Heart left ventricle (tissue), 13 donors: ENCODE measurements at regions not wholly inside any gene's neighbourhood (a gene's known extent, or its start where the extent isn't known, plus 50 kb on each side); places are given as distances from the start of the nearest gene placed in this dataset.

ENCODE experiments used
- POLR2A ChIP-seq, 2 donors: fragments of 450-650 bp; IDR thresholded peaks; one replicate each; pipeline ENCODE4 v1.6.1; 2017; ENCODE audit warnings: antibody characterized with exemption in 2 of 2, mild to moderate bottlenecking in 2 of 2, moderate library complexity in 2 of 2
- TF ChIP-seq, protein P1 (sequence below), 12 donors: fragments of 200-600 bp; sonication (generic) in 4 of 12; IDR thresholded peaks; one replicate each; pipeline versions ENCODE4 v1.5.0 to v1.8.0; 2018 to 2022; ENCODE audit warnings: antibody characterized with exemption in 12 of 12, mild to moderate bottlenecking in 5 of 12
- donor health status: ischemic (EF 13 %, LVEDD 7.1; RV severe dilation, severe dysfunction).
- donor health status: DM: no; HTN: yes; CAD: no.
- donor health status: DM: no; HTN: no; CAD: no.
- donor health status: ischemic (EF 25% LVEDD 6.9; RV normal size, moderate dysfunction).
- donor health status: ischemic (EF 25% LVEDD 5.7; RV mildly dilated, moderate dysfunction).
- donor health status: ischemic (EF 35%, LVEDD 5.7; RV mildly dilated, moderate dysfunction).
- donor health status: nonischemic (EF 11% LVEDD 7.7; RV severe dilation, severe dysfunction).
- donor health status: DM: yes; HTN: yes; CAD: no.
- donor health status: PGD.
- donor health status: ischemic (EF 29% LVEDD 5.4; RV normal size, mild dysfunction).
- donor health status: nonischemic (EF 23%, LVEDD 6.1; RV moderate dilation, normal function).

GRCh38 chr5:56607551-56607950, 207.8 kb upstream of the MAP3K1 start:
- TF ChIP-seq, protein P1, sequence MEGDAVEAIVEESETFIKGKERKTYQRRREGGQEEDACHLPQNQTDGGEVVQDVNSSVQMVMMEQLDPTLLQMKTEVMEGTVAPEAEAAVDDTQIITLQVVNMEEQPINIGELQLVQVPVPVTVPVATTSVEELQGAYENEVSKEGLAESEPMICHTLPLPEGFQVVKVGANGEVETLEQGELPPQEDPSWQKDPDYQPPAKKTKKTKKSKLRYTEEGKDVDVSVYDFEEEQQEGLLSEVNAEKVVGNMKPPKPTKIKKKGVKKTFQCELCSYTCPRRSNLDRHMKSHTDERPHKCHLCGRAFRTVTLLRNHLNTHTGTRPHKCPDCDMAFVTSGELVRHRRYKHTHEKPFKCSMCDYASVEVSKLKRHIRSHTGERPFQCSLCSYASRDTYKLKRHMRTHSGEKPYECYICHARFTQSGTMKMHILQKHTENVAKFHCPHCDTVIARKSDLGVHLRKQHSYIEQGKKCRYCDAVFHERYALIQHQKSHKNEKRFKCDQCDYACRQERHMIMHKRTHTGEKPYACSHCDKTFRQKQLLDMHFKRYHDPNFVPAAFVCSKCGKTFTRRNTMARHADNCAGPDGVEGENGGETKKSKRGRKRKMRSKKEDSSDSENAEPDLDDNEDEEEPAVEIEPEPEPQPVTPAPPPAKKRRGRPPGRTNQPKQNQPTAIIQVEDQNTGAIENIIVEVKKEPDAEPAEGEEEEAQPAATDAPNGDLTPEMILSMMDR (IDR thresholded peaks at IDR 0.05): no peak
- no peak for TF ChIP-seq POLR2A (IDR thresholded peaks at IDR 0.05)
